HCT116 (cell line): ENCODE measurements at regions not wholly inside any gene's neighbourhood (a gene's known extent, or its start where the extent isn't known, plus 50 kb on each side); places are given as distances from the start of the nearest gene placed in this dataset.

Source experiments
- ATAC-seq: fragments of 200-7000 bp; cut with Tn5 transposase; 2 replicates; pipeline ENCODE4 v1.9.1; 2020; ENCODE audit warnings: mild to moderate bottlenecking, moderate library complexity
- BruUV-seq: library from RNA; stranded (reverse); fragments of 400-500 nt; replicated peaks from 2 replicates; lab custom pipeline; 2021; lab: Mats Ljungman, UMichigan
- CTCF ChIA-PET: fragments of 300-600 bp; sonication (Branson Sonifier 250); formaldehyde crosslinking; loops from one replicate; lab custom pipeline; 2021; ENCODE audit warnings: antibody characterized with exemption; lab: Charles Lee
- POLR2A ChIA-PET: fragments of 300-600, 350-600 bp; sonication (Branson Sonifier 250); formaldehyde crosslinking; loops from one replicate; lab custom pipeline; 2021; ENCODE audit warnings: antibody characterized with exemption; lab: Charles Lee
- RAD21 ChIA-PET, 2 experiments: fragments of 300-600 bp; sonication (Branson Sonifier 250); formaldehyde crosslinking; loops; one replicate each; lab custom pipeline; 2023; ENCODE audit warnings: low total read pairs in 2 of 2; ENCODE audit not compliant: uncharacterized antibody in 2 of 2, unreplicated experiment in 2 of 2, low non-redundant PET in 1 of 2; lab: Charles Lee
- DNase-seq: peaks from one replicate; pipeline ENCODE4 v3.0.0-alpha.2; 2010; ENCODE audit warnings: low read depth, low spot score
- H2AFZ ChIP-seq: fragments of 200-600 bp; shearing (Covaris generic), sonication (generic); 2 replicates; pipeline ENCODE4 v1.6.1; 2017; ENCODE audit warnings: low read depth, mixed run types, mixed read lengths, antibody characterized with exemption, low read length; ENCODE audit not compliant: poor library complexity, severe bottlenecking
- H3K27ac ChIP-seq: 2 replicates; pipeline ENCODE4 v1.5.1; 2012; ENCODE audit warnings: low read depth, low read length
- H3K27me3 ChIP-seq: fragments of 200-600 bp; sonication (generic); 2 replicates; pipeline ENCODE4 v1.6.1; 2016; ENCODE audit warnings: mixed run types, low read length, mixed read lengths; ENCODE audit not compliant: insufficient read depth
- H3K36me3 ChIP-seq, 2 experiments: fragments of 200-500 bp in 1 of 2; fragments of 200-600 bp in 1 of 2; sonication (Bioruptor generic) in 1 of 2; sonication (generic) in 1 of 2; 2 replicates each; pipeline versions ENCODE4 v1.5.1 to v1.6.1; 2014 to 2016; ENCODE audit warnings: low read length in 2 of 2, inconsistent platforms in 1 of 2, mixed read lengths in 1 of 2, mixed run types in 1 of 2; ENCODE audit not compliant: insufficient read depth in 2 of 2, control insufficient read depth in 1 of 2
- H3K4me1 ChIP-seq, 2 experiments: fragments of 200-600 bp in 1 of 2; sonication (generic) in 1 of 2; 2 replicates each; pipeline versions ENCODE4 v1.5.1 to v1.6.1; 2012 to 2017; ENCODE audit warnings: low read length in 2 of 2, inconsistent platforms in 1 of 2, mild to moderate bottlenecking in 1 of 2, mixed read lengths in 1 of 2, mixed run types in 1 of 2, moderate library complexity in 1 of 2; ENCODE audit not compliant: insufficient read depth in 2 of 2, control insufficient read depth in 1 of 2
- H3K4me2 ChIP-seq: fragments of 200-600 bp; sonication (generic); 2 replicates; pipeline ENCODE4 v1.6.1; 2017; ENCODE audit warnings: mixed run types, low read length, mixed read lengths
- H3K4me3 ChIP-seq, 2 experiments: fragments of 200-600 bp in 1 of 2; sonication (generic) in 1 of 2; replicated peaks in 1 of 2; 2 replicates each; pipeline ENCODE4 v1.5.1; 2011 to 2016; ENCODE audit warnings: low read length in 2 of 2, control low read depth in 1 of 2, low read depth in 1 of 2, mild to moderate bottlenecking in 1 of 2, mixed read lengths in 1 of 2, mixed run types in 1 of 2
- H3K79me2 ChIP-seq: fragments of 200-600 bp; sonication (generic); 2 replicates; pipeline ENCODE4 v1.6.1; 2017; ENCODE audit warnings: mild to moderate bottlenecking, mixed run types, low read length, moderate library complexity, mixed read lengths; ENCODE audit not compliant: insufficient read depth
- H3K9ac ChIP-seq: fragments of 200-600 bp; sonication (generic); 2 replicates; pipeline ENCODE4 v1.6.1; 2016; ENCODE audit warnings: low read length, mixed read lengths
- H3K9me2 ChIP-seq: fragments of 200-600 bp; sonication (generic), shearing (Covaris generic); 2 replicates; pipeline ENCODE4 v1.6.1; 2017; ENCODE audit warnings: mixed run types, mild to moderate bottlenecking, moderate library complexity; ENCODE audit not compliant: insufficient read depth
- H3K9me3 ChIP-seq, 2 experiments: fragments of 200-500 bp in 1 of 2; fragments of 200-600 bp in 1 of 2; sonication (Bioruptor generic) in 1 of 2; sonication (generic) in 1 of 2; 2 replicates each; pipeline ENCODE4 v1.6.1; 2014 to 2017; ENCODE audit warnings: low read length in 2 of 2, mixed read lengths in 2 of 2, inconsistent platforms in 1 of 2, low read depth in 1 of 2, mild to moderate bottlenecking in 1 of 2, mixed run types in 1 of 2, moderate library complexity in 1 of 2; ENCODE audit not compliant: control insufficient read depth in 1 of 2, insufficient read depth in 1 of 2
- H4K20me1 ChIP-seq: fragments of 200-600 bp; sonication (generic), shearing (Covaris generic); 2 replicates; pipeline ENCODE4 v1.6.1; 2017; ENCODE audit warnings: mixed run types, mild to moderate bottlenecking, moderate library complexity; ENCODE audit not compliant: insufficient read depth
- CBX3 ChIP-seq: IDR thresholded peaks from 2 replicates; pipeline ENCODE4 v1.6.1; 2012; ENCODE audit warnings: low read depth
- CEBPB ChIP-seq: IDR thresholded peaks from 2 replicates; pipeline ENCODE4 v1.6.1; 2012; ENCODE audit warnings: low read depth
- CTCF ChIP-seq, 3 experiments: fragments of 200-600 bp in 1 of 3; sonication (generic) in 1 of 3; IDR thresholded peaks in 2 of 3; conservative IDR thresholded peaks in 1 of 3; 2 replicates each; pipeline ENCODE4 v1.5.1; 2012 to 2017; ENCODE audit warnings: low read depth in 2 of 3, low read length in 2 of 3, antibody characterized with exemption in 1 of 3, borderline replicate concordance in 1 of 3, control low read depth in 1 of 3, mild to moderate bottlenecking in 1 of 3, mixed read lengths in 1 of 3, mixed run types in 1 of 3, moderate library complexity in 1 of 3; ENCODE audit not compliant: insufficient read depth in 1 of 3
- ELF1 ChIP-seq: IDR thresholded peaks from 2 replicates; pipeline ENCODE4 v1.6.1; 2012; ENCODE audit warnings: low read depth, borderline replicate concordance
- EZH2phosphoT487 ChIP-seq: fragments of 200-600 bp; IDR thresholded peaks from 2 replicates; pipeline ENCODE4 v1.6.1; 2018; ENCODE audit warnings: antibody characterized with exemption, borderline replicate concordance
- FOSL1 ChIP-seq: IDR thresholded peaks from 2 replicates; pipeline ENCODE4 v1.6.1; 2012; ENCODE audit warnings: low read depth
- JUND ChIP-seq: IDR thresholded peaks from 2 replicates; pipeline ENCODE4 v1.6.1; 2012
- POLR2AphosphoS5 ChIP-seq: IDR thresholded peaks from 2 replicates; pipeline ENCODE4 v1.6.1; 2011; ENCODE audit warnings: mild to moderate bottlenecking, low read depth, low read length, moderate library complexity
- RAD21 ChIP-seq: IDR thresholded peaks from 2 replicates; pipeline ENCODE4 v1.6.1; 2012; ENCODE audit warnings: low read depth, mild to moderate bottlenecking
- SIN3A ChIP-seq: IDR thresholded peaks from 2 replicates; pipeline ENCODE4 v1.6.1; 2012; ENCODE audit warnings: low read depth
- SP1 ChIP-seq: IDR thresholded peaks from 2 replicates; pipeline ENCODE4 v1.6.1; 2012; ENCODE audit warnings: low read depth
- ZBTB33 ChIP-seq: IDR thresholded peaks from 2 replicates; pipeline ENCODE4 v1.6.1; 2011; ENCODE audit warnings: mild to moderate bottlenecking, low read length, moderate library complexity; ENCODE audit not compliant: insufficient replicate concordance; ENCODE audit errors: extremely low read depth
- ZFX ChIP-seq: fragments of 450-650 bp; IDR thresholded peaks from 2 replicates; pipeline ENCODE4 v1.6.1; 2017
- ZNF274 ChIP-seq: fragments of 200-500 bp; sonication (Bioruptor generic); IDR thresholded peaks from 2 replicates; pipeline ENCODE4 v1.6.1; 2014; ENCODE audit warnings: mild to moderate bottlenecking, low read depth, low read length, inconsistent platforms
- intact Hi-C: fragments of 100-400 bp; cut with micrococcal nuclease; formaldehyde crosslinking; loops from 2 replicates; pipeline ENCODE4 v1.10.0; 2022

- BruUV-seq: no TSS peak
- ChIA-PET POLR2A (interaction anchor here (1.2 to 1.8 kb wide), 3 partner anchors 105 to 239 kb away, joined by 3 to 4 read pairs (median 3); no protein-coding TSS in a partner anchor), RAD21 (no interaction called here), CTCF (interaction anchor here (1.0 to 1.5 kb wide), 4 partner anchors 27 to 128 kb away, joined by 3 to 5 read pairs (median 4); no protein-coding TSS in a partner anchor)
- H3K9ac ChIP-seq: no peak overlapping the region
- no peaks in the 10 kb centered on the region for H3K27me3 ChIP-seq
- no peaks in the 10 kb centered on the region for H4K20me1 ChIP-seq
- H3K4me3 ChIP-seq: no peak overlapping the region
- H3K27ac ChIP-seq: no peak overlapping the region
- H3K4me1 ChIP-seq: peaks cover 3 to 39% of the 10 kb centered on the region in 2 experiments; a peak in 3 of 4 replicates
- no peak overlapping the region for H3K4me2 ChIP-seq
- H2AFZ ChIP-seq: peak overlapping the region; percentile 18
- intact Hi-C loops: loop anchor here (10.0 kb wide), 1 partner anchor 343 kb away; no protein-coding TSS in a partner anchor
- no peaks in the 10 kb centered on the region for H3K9me2 ChIP-seq
- no peak for TF ChIP-seq CBX3
- TF ChIP-seq CTCF (IDR thresholded peaks at IDR 0.05 in 2 of 3, conservative IDR thresholded peaks at IDR 0.05 in 1 of 3; ENCODE audit: borderline replicate concordance in 1 of 3, insufficient read depth in 1 of 3, low read depth in 2 of 3, low read length in 2 of 3): no peak
- no peak for TF ChIP-seq JUND
- TF ChIP-seq FOSL1: no peak
- no peak for TF ChIP-seq ZNF274
- TF ChIP-seq ZBTB33: no peak
- TF ChIP-seq SP1: no peak
- no peak for TF ChIP-seq POLR2AphosphoS5
- TF ChIP-seq RAD21: no peak
- no peak for TF ChIP-seq EZH2phosphoT487
- TF ChIP-seq ELF1: no peak
- TF ChIP-seq ZFX: no peak
- TF ChIP-seq SIN3A: no peak
- no peak for TF ChIP-seq CEBPB
- TF ChIP-seq, all 23 proteins: peak for 0
- no peaks in the 10 kb centered on the region for H3K9me3 ChIP-seq
- H3K36me3 ChIP-seq: no peaks in the 10 kb centered on the region
- ATAC-seq (no peak), DNase-seq (no peak)
- no peaks in the 10 kb centered on the region for H3K79me2 ChIP-seq
Measured at GRCh38 chr6:159107451-159108260, 61.5 kb upstream of the FNDC1 start.
